ENCODE measurements at regions not wholly inside any gene's neighbourhood (a gene's known extent, or its start where the extent isn't known, plus 50 kb on each side); places are given as distances from the start of the nearest gene placed in this dataset.

DNA sequence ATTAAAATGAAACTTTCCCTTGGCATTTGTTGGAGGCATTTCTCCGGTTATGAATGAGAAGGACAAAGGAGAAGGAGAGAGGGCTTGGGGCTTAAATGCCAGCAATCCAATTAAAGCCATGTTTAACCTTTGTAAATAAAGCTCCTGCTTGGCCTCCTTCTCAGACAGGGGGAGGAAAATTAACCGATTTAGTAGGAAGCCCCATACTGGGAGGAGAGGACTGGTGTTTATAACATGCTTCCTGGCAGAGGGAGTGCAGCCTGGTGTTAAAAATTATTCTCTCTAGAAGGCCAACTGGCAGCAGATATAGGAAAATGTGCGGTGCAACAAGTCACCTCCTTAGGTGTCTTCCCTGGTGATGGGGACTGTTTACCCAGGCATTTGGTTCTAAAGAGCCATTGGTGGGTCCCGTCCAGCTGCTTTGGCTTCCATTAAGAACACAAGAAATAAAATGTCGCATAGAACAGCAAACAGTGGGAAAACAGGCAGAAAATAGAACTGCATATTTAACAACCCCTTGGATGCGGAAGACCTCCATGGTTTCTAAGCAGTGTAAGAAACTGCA is 846.5 kb downstream of the TYW1 start:
- no peak for DNase-seq (ENCODE audit: low read depth in 2 of 2)

DNA sequence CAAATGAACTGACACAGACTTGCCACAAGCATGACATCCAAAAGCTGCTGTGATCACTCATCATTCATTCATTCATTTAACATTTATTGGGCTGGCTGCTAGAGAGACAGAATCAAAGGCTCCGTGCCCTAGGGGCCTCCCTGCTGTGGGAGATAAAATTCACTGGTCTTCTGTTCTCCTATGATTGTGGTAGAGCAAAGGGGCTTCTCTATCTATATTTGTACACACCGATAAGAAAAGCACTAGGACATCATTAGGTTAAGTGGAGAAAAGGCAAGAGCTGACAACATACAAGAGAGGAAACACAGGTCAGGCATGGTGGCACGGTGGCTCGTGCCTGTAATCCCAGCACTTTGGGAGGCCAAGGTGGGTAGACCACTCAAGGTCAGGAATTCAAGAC is 847.0 kb downstream of the TYW1 start:
- no peak for DNase-seq (ENCODE audit: low read depth in 2 of 2)

DNA sequence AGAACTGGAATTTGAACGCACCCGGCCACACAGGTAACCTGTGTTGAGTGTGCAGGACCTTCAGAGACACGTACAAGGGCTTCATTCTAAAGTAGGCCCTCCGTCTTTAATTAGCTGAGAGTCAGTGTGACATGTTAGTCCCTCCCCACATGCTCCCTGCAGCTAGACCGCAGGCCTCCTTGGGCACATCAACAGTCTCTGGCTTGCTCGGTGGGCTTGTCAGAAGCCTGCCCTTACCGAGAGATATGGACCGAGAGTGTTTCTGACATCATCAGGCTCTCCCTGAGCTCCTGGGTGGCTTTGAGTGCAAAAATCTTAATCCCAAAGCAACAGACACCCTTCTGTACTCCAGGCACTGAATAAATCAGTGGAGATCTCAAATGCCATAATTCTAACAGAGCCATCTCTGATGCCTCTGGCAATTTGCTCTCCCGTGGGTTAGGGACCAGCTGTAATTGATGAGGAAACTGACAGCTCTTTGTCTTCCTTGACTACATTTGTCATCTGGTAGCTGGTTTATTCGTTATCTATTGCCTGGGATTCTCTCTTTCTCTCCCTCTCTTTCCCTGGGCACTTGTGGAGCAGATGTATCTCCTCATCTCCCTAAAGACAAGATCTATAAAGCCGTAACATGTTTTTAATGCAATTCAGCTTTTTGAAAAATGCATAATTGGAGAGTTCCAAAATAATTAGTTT is 850.6 kb downstream of the TYW1 start:
- no peak for DNase-seq (ENCODE audit: low read depth in 2 of 2)

- no peak for DNase-seq (ENCODE audit: low read depth in 2 of 2)
Observed at GRCh38 chr7:67854221-67855178, 857.9 kb downstream of the TYW1 start.

GRCh38 chr7:67855322-67855721 is 858.7 kb downstream of the TYW1 start:
- no peak for DNase-seq (ENCODE audit: low read depth in 2 of 2)

DNA sequence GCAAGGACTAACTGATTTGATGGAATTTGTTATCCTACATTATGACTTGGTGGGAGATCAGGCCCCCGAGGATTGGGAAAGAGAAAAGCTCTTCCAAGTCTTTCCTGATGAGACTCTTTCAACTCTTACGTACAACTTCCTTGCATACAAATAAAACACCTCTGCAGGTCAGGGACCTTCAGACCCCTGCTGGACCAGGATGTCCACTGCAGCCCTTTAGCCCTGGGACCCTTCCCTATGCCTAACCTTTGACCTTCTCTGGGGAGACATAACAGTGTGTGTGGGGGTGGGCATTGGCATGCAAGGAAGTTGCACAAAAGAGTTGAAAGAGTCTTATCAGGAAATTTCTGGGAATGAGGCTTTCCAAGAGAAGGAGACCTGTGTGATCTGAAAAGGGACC is 859.4 kb downstream of the TYW1 start:
- no peak for DNase-seq (ENCODE audit: low read depth in 2 of 2)

DNA sequence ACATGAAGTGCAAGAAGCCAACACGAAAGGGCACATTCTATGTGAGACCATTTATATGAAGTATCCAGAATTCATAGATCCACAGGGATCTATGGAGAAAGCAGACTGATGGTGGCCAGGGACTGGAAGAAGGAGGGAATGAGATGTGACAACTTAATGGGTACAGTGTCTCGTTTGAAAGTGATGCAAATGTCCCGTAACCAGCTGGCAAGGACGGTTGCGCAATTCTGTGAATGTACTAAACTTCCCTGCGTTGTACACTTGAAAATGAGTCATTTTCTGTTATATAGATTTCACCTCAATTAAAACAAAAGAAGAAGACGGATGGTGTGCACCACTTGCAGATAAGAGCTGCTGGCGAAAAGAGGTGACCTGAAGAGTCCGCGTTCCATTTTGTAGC is 861.1 kb downstream of the TYW1 start:
- DNase-seq (ENCODE audit: low read depth in 2 of 2): no peak

GRCh38 chr7:67858931-67859330 is 862.3 kb downstream of the TYW1 start:
- DNase-seq (ENCODE audit: low read depth in 2 of 2): no peak

- no peak for DNase-seq (ENCODE audit: low read depth in 2 of 2)
Observed at GRCh38 chr7:67863911-67864310, 867.3 kb downstream of the TYW1 start.

DNA sequence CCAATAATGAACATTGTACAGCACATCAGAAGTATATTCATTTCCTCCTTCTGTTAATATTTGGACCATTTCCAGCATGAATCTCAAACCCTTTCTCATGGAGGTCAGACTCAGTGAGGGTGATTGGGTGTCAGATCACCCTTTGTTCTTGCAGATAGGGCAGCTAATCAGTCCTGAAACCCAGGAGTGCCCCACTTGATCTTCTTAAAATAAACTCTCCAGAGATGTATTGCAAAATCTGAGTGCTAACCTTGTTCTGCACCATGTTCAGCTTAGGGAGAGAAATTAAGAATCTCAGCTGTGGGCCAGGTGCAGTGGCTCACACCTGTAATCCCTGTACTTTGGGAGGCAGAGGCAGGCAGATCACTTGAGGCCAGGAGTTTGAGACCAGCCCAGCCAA is 869.4 kb downstream of the TYW1 start:
- no peak for DNase-seq (ENCODE audit: low read depth in 2 of 2)

GRCh38 chr7:67866812-67867211 is 870.2 kb downstream of the TYW1 start:
- no peak for DNase-seq (ENCODE audit: low read depth in 2 of 2)

GRCh38 chr7:67870396-67870795 is 873.8 kb downstream of the TYW1 start:
- DNase-seq (ENCODE audit: low read depth in 2 of 2): no peak

DNA sequence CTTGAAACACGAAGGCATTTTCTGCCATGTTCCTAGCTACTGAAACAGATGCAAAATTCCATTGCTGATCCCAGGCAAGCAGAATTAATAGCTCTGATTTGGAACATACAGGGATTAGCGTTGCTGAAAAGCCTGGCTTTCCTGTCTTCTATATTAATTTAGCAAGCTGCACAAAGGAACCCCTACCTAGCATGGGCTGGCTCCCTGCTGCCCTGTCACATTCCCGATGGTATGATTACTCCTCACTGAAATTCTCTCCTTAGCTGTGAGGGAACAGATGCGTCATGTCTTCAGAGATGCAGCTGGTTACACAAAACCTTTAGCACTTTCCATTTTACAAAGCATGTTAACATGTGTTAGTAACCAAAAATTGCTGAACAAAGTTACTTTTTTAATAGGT is 878.9 kb downstream of the TYW1 start:
- DNase-seq (ENCODE audit: low read depth in 2 of 2): no peak

GRCh38 chr7:67878808-67879207 is 882.2 kb downstream of the TYW1 start:
- no peak for DNase-seq (ENCODE audit: low read depth in 2 of 2)

GRCh38 chr7:67882843-67883242 is 886.2 kb downstream of the TYW1 start:
- DNase-seq (ENCODE audit: low read depth in 2 of 2): no peak

DNA sequence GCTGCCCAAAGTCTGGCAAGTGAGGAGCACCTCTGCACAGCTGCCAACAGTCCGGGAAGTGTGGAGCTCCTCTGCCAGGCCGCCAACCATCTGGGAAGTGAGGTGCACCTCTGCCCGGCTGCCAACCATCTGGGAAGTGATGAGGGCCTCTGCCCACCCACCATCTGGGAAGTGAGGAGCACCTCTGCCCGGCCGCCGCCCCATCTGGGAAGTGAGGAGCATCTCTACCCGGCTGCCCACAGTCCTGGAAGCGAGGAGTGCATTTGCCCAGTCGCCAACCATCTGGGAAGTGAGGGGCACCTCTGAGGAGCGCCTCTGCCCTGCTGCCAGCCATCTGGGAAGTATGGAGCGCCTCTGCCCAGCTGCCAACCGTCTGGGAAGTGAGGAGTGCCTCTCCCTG is 893.7 kb downstream of the TYW1 start:
- no peak for DNase-seq (ENCODE audit: low read depth in 2 of 2)

GRCh38 chr7:67894746-67895145 is 898.1 kb downstream of the TYW1 start:
- no peak for DNase-seq (ENCODE audit: low read depth in 2 of 2)

DNA sequence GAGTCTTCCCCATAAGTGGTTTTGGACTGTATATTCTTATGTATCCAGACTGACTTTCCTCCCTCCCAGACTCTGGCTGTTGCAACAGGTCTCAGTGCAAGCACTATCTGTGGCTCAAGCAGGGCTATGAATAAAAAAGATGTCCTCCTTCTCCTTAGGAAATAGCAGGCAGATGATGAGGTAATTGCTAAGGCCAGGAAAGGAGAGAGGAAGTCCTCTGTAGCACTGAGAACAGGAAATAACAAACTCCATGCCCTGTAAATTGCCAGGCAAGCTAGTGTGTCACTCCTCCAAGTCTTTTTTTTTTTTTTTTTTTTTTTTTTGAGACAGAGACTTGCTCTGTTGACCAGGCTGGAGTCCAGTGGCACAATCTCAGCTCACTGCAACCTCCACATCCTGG is 900.1 kb downstream of the TYW1 start:
- DNase-seq (ENCODE audit: low read depth in 2 of 2): no peak

- DNase-seq (ENCODE audit: low read depth in 2 of 2): no peak
Observed at GRCh38 chr7:67900456-67900855, 903.8 kb downstream of the TYW1 start.

DNA sequence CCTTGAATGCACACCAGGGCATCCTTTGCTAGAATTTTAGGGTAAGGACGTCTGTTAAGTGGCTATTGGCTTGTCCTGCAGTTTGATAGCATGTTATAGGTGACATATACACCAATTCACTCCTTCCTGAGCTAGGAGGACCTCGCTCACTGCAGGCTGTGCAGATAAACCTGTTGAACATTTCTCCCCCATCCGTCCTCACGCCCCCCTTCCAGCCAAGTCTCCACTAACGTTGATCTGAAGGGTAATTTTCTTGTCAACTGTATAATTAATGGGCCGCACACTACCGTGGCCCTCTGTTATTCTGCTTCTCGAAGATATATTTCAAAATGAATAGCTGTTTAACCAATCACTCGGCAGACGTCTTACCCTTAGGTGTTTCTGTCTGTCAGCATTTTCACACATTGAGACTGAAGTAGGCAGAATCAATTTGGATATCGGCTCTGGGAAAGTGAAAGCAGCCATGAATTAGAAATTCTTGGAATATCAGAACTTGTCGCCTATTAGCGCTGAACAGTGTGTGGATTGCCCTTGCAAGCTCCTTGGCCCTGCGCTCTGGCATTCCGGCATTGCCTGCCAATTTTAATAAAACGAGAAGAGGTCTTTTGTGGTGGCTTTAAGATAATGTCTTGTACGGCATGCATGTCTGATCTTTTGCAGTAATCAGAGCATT is 905.3 kb downstream of the TYW1 start:
- no peak for DNase-seq (ENCODE audit: low read depth in 2 of 2)

DNA sequence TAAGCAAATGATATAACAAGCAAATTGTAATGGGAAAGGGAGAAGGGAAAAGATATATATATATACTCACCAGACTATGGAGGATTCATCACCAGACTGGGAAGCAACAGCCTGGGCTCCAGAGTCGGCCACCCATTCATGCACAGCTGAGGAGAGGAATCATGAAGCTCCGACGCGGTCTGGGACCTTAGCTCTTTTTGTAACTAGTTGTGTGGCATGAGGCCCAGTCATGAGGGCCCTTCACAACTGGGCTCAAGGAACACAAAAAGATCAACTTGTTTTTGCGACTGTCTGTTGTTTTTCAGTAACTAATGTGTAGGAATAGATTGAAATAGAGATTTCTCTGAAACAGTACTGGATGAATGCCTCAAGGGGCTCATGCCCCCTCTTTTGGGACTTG is 911.2 kb downstream of the TYW1 start:
- no peak for DNase-seq (ENCODE audit: low read depth in 2 of 2)

DNA sequence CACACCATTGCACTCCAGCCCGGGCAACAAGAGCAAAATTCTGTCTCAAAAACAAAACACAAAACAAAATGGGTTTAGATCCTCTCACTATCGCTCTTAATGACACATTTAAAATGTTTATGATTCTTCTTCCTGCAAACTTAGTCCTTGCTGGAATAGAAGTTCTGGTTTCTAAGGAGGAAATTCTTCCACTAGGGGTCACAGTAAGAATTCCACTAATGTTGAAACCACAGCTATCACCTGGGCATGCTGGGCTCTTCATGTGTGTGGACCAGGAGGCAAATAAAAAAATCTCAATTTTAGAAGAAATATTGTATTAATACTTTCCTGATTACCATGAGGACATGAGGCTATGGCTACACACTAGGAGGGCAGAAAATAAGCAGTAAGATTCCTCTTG is 915.8 kb downstream of the TYW1 start:
- no peak for DNase-seq (ENCODE audit: low read depth in 2 of 2)

Data from stimulated activated CD4-positive, alpha-beta T cell treated with anti-CD3 and anti-CD28 coated beads, Interleukin-15, amount 100 ng/mL, for 48 hours (primary cell).